ENCODE measurements at regions not wholly inside any gene's neighbourhood (a gene's known extent, or its start where the extent isn't known, plus 50 kb on each side); places are given as distances from the start of the nearest gene placed in this dataset.

DNA sequence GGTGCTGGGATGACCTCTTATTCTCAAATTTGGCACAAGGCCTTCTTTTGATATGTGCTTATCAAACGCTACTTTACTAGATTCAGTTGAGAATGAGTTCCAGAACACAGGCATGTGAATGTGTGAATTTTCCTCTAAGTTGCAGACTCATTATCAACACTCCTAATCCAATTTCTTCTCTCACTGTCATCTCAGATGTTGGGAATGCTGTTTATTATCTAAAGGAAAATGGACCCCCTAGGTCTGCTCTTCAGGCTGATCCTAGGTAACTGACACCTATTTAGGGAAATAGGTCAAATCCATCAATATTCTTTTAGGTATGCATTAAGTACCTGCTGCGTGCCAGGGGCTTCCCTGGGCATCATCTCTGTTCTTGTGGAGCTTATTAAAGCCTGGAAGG, 215.0 kb upstream of the NOX3 start:
- no peaks in the 10 kb centered on the region for H3K36me3 Mint-ChIP-seq
- no peaks in the 10 kb centered on the region for H3K9me3 Mint-ChIP-seq
- no peak overlapping the region for H3K4me3 Mint-ChIP-seq
- H3K4me1 Mint-ChIP-seq = no peaks in the 10 kb centered on the region
- H3K27ac Mint-ChIP-seq = no peak overlapping the region
- no peak for DNase-seq (ENCODE audit: low spot score in 2 of 2, unreplicated experiment in 2 of 2)
- TF ChIP-seq, protein P1, sequence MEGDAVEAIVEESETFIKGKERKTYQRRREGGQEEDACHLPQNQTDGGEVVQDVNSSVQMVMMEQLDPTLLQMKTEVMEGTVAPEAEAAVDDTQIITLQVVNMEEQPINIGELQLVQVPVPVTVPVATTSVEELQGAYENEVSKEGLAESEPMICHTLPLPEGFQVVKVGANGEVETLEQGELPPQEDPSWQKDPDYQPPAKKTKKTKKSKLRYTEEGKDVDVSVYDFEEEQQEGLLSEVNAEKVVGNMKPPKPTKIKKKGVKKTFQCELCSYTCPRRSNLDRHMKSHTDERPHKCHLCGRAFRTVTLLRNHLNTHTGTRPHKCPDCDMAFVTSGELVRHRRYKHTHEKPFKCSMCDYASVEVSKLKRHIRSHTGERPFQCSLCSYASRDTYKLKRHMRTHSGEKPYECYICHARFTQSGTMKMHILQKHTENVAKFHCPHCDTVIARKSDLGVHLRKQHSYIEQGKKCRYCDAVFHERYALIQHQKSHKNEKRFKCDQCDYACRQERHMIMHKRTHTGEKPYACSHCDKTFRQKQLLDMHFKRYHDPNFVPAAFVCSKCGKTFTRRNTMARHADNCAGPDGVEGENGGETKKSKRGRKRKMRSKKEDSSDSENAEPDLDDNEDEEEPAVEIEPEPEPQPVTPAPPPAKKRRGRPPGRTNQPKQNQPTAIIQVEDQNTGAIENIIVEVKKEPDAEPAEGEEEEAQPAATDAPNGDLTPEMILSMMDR (IDR thresholded peaks at IDR 0.05; ENCODE audit: unreplicated experiment) = no peak
- peaks cover 4% of the 10 kb centered on the region for H3K27me3 Mint-ChIP-seq (ENCODE audit: low read depth)

DNA sequence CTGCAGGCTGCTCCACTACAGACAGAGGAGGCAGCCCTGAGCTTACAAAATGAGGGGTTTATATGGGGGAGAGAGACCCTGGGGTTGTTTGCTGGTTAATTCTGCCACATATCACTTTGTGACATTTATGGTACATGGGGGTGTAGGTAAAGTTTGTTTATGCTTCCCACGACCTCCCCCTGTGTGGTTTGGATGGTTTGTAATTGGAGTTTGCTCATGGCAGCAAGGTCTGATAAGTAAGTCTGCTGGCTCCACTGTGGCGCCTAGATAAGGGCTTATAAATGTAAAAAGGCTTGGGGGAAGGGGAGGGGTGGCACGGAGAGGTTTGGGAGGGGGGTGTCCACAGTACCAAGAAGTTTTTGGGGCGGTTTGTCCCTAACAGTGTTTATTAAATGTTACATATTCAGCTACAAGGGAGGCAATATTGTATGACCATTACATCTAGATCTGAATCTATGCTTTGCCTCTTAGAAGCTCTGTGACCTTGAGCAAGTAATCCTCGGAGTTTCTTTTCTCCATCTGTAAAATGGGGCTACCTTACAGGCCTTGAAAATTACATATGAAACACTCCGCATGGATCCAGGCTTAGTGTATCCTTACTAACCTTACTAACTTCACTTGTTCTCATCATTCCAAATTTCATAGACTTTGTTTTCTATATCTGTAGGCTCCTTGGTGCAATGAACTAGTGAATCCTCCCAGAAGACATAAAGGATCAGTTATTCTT, 204.8 kb upstream of the NOX3 start:
- Mint-ChIP-seq H3K9me3 (peaks cover 7% of the 10 kb centered on the region), H3K4me1 (no peaks in the 10 kb centered on the region), H3K27me3 (ENCODE audit: low read depth) (peaks cover 3% of the 10 kb centered on the region), H3K36me3 (no peaks in the 10 kb centered on the region), H3K4me3 (no peak overlapping the region), H3K27ac (no peak overlapping the region)
- no peak for DNase-seq (ENCODE audit: low spot score in 2 of 2, unreplicated experiment in 2 of 2)
- TF ChIP-seq, protein P1 (IDR thresholded peaks at IDR 0.05; ENCODE audit: unreplicated experiment) = no peak

DNA sequence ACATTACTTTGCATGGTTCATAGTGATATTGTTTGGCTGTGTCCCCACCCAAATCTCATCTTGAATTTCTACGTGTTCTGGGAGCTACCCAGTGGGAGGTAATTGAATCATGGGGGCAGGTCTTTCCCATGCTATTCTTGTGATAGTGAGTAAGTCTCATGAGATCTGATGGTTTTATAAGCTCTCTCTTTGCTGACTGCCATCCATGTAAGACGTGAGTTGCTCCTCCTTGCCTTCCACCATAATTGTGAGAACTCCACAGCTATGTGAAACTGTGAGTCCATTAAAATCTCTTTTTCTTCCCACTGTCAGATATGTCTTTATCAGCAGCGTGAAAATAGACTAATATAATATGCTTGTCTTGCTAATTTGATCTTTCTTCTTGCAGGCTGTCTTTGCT, 200.4 kb upstream of the NOX3 start:
- H3K4me3 Mint-ChIP-seq = no peak overlapping the region
- DNase-seq (ENCODE audit: low spot score in 2 of 2, unreplicated experiment in 2 of 2) = no peak
- H3K9me3 Mint-ChIP-seq = peaks cover 19% of the 10 kb centered on the region
- H3K36me3 Mint-ChIP-seq = no peaks in the 10 kb centered on the region
- no peaks in the 10 kb centered on the region for H3K4me1 Mint-ChIP-seq
- H3K27me3 Mint-ChIP-seq (ENCODE audit: low read depth) = no peaks in the 10 kb centered on the region
- no peak overlapping the region for H3K27ac Mint-ChIP-seq
- TF ChIP-seq, protein P1 (IDR thresholded peaks at IDR 0.05; ENCODE audit: unreplicated experiment) = no peak

DNA sequence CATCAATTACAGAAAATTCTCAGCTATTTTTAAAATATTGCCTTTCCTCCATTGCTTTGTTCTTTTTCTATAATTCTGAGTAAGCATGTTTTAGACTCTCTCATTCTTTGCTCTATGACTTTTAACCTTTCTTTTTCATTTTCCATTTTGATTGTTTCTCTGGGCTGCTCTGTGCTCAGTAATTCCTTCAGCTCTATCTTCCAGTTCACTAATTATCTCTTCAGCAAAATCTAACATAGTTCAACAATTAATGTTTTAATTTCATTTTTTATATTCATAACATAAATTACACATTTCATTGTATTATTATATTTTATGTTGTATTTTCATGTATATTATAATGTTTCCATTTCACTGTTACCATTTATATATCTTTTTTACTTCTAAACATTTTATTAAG, 198.8 kb upstream of the NOX3 start:
- H3K4me3 Mint-ChIP-seq = no peak overlapping the region
- no peak for DNase-seq (ENCODE audit: low spot score in 2 of 2, unreplicated experiment in 2 of 2)
- H3K9me3 Mint-ChIP-seq = peaks cover 19% of the 10 kb centered on the region
- no peaks in the 10 kb centered on the region for H3K4me1 Mint-ChIP-seq
- no peaks in the 10 kb centered on the region for H3K36me3 Mint-ChIP-seq
- no peak overlapping the region for H3K27ac Mint-ChIP-seq
- H3K27me3 Mint-ChIP-seq (ENCODE audit: low read depth) = no peaks in the 10 kb centered on the region
- TF ChIP-seq, protein P1 (IDR thresholded peaks at IDR 0.05; ENCODE audit: unreplicated experiment) = no peak

DNA sequence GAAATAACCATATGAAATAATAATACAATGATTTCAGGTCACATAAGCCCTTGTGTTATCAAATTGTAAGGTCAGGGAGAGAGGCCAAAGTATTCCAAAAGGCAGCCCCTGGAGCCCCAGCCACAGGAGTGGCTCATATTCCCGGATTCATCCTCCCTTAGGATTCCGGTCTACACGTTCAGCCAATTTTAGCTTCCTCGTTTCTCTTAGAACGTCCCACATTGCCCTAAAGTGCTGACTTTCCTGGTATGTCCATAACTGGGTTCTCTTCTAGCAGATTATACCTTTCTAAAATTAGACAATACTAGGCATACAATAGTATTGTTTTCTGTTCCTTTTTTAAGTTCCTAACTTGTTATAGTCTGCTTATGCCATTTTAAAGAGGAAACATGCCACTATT, 192.7 kb upstream of the NOX3 start:
- H3K27ac Mint-ChIP-seq = no peak overlapping the region
- no peak overlapping the region for H3K4me3 Mint-ChIP-seq
- H3K9me3 Mint-ChIP-seq = no peaks in the 10 kb centered on the region
- TF ChIP-seq, protein P1 (IDR thresholded peaks at IDR 0.05; ENCODE audit: unreplicated experiment) = no peak
- no peaks in the 10 kb centered on the region for H3K27me3 Mint-ChIP-seq (ENCODE audit: low read depth)
- peaks cover 17% of the 10 kb centered on the region for H3K4me1 Mint-ChIP-seq
- H3K36me3 Mint-ChIP-seq = no peaks in the 10 kb centered on the region
- DNase-seq (ENCODE audit: low spot score in 2 of 2, unreplicated experiment in 2 of 2) = no peak

All from mesothelial cell of epicardium (in vitro differentiated cells).